ENCODE measurements at regions not wholly inside any gene's neighbourhood (a gene's known extent, or its start where the extent isn't known, plus 50 kb on each side); places are given as distances from the start of the nearest gene placed in this dataset.

- no peak for TF ChIP-seq CTCF (IDR thresholded peaks at IDR 0.05)
- no peak for TF ChIP-seq POLR2A (IDR thresholded peaks at IDR 0.05)
- Histone ChIP-seq H3K36me3 (no peaks in the 10 kb centered on the region), H3K4me3 (no peak overlapping the region), H3K27me3 (no peaks in the 10 kb centered on the region), H3K9me3 (no peaks in the 10 kb centered on the region), H3K27ac (no peak overlapping the region), H3K4me1 (peaks cover 0 to 23% (median 3%) of the 10 kb centered on the region in 12 donors)
- no peak for DNase-seq
- ATAC-seq = no peak
- intact Hi-C loops (cut with DNase I) = no loop called here
Measured at GRCh38 chr11:104522650-104523049, 358.7 kb upstream of the PDGFD start.

GRCh38 chr11:104522123-104522522, 358.2 kb upstream of the PDGFD start:
- H3K4me1 ChIP-seq = peaks cover 0 to 23% (median 3%) of the 10 kb centered on the region in 12 donors
- DNase-seq (no peak), ATAC-seq (no peak)
- whole genome bisulfite sequencing, 4 donors = 80 to 90% (median 86%) methylated on average over 2 of the region's 2 CpGs
- no peak overlapping the region for H3K4me3 ChIP-seq
- no peaks in the 10 kb centered on the region for H3K9me3 ChIP-seq
- H3K36me3 ChIP-seq = no peaks in the 10 kb centered on the region
- H3K27me3 ChIP-seq = no peaks in the 10 kb centered on the region
- no peak overlapping the region for H3K27ac ChIP-seq
- TF ChIP-seq POLR2A (IDR thresholded peaks at IDR 0.05) = no peak
- TF ChIP-seq CTCF (IDR thresholded peaks at IDR 0.05) = no peak
- intact Hi-C loops (cut with DNase I) = no loop called here

GRCh38 chr11:104510169-104510568, 346.2 kb upstream of the PDGFD start:
- 79 to 90% (median 82%) methylated on average over 2 of the region's 2 CpGs for WGBS, 4 donors
- no peaks in the 10 kb centered on the region for H3K4me1 ChIP-seq
- no peak overlapping the region for H3K27ac ChIP-seq
- no peaks in the 10 kb centered on the region for H3K36me3 ChIP-seq
- H3K4me3 ChIP-seq = no peak overlapping the region
- intact Hi-C loops (cut with DNase I) = no loop called here
- H3K27me3 ChIP-seq = no peaks in the 10 kb centered on the region
- ATAC-seq (no peak), DNase-seq (no peak)
- TF ChIP-seq POLR2A (IDR thresholded peaks at IDR 0.05) = no peak
- no peak for TF ChIP-seq CTCF (IDR thresholded peaks at IDR 0.05)
- no peaks in the 10 kb centered on the region for H3K9me3 ChIP-seq

- ATAC-seq (no peak), DNase-seq (peak in 1 of 5 donors; percentile 12)
- peaks cover 0 to 12% (median 0%) of the 10 kb centered on the region in 12 donors for H3K4me1 ChIP-seq
- WGBS, 4 donors = 89 to 94% (median 90%) methylated on average over 2 to 6 of the region's 6 CpGs
- intact Hi-C loops (cut with DNase I) = no loop called here
- H3K27me3 ChIP-seq = no peaks in the 10 kb centered on the region
- H3K27ac ChIP-seq = no peak overlapping the region
- H3K4me3 ChIP-seq = no peak overlapping the region
- no peaks in the 10 kb centered on the region for H3K36me3 ChIP-seq
- no peak for TF ChIP-seq CTCF (IDR thresholded peaks at IDR 0.05)
- H3K9me3 ChIP-seq = peaks cover 0 to 51% (median 32%) of the 10 kb centered on the region in 12 donors
Measured at GRCh38 chr11:104490182-104490581, 326.2 kb upstream of the PDGFD start.
